ENCODE measurements at regions not wholly inside any gene's neighbourhood (a gene's known extent, or its start where the extent isn't known, plus 50 kb on each side); places are given as distances from the start of the nearest gene placed in this dataset.

DNA sequence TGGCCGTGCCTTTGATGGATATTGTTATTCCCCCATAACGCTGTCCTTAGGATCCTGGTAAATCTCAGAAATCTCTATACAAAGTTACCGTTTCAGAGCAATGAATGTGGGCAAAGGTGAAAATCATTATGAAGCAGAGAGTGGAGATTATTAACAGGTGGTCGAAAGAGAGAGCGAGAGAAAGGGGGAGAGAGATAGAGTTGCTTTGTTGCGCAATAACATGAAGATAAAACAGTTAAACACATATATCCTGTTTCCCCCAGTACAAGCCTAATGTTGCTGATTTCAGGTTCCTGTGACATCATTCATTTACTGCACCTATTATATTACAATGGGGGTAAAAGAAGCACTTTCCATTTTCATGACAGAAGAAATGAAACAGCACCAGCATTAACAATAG is 535.4 kb upstream of the RBFOX1 start:
- ChIA-PET CTCF (no interaction called here), POLR2A (no interaction called here)
- H3K4me3 ChIP-seq (ENCODE audit: low read depth, low read length), result no peak overlapping the region
- no peak for DNase-seq (ENCODE audit: low read depth)
- H3K27me3 ChIP-seq (ENCODE audit: control insufficient read depth, insufficient read depth, low read length), result no peaks in the 10 kb centered on the region
- TF ChIP-seq, protein P1, sequence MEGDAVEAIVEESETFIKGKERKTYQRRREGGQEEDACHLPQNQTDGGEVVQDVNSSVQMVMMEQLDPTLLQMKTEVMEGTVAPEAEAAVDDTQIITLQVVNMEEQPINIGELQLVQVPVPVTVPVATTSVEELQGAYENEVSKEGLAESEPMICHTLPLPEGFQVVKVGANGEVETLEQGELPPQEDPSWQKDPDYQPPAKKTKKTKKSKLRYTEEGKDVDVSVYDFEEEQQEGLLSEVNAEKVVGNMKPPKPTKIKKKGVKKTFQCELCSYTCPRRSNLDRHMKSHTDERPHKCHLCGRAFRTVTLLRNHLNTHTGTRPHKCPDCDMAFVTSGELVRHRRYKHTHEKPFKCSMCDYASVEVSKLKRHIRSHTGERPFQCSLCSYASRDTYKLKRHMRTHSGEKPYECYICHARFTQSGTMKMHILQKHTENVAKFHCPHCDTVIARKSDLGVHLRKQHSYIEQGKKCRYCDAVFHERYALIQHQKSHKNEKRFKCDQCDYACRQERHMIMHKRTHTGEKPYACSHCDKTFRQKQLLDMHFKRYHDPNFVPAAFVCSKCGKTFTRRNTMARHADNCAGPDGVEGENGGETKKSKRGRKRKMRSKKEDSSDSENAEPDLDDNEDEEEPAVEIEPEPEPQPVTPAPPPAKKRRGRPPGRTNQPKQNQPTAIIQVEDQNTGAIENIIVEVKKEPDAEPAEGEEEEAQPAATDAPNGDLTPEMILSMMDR (IDR thresholded peaks at IDR 0.05; ENCODE audit: insufficient read depth, low read depth, low read length), result no peak
- no peaks in the 10 kb centered on the region for H3K36me3 ChIP-seq (ENCODE audit: control insufficient read depth, insufficient read depth, low read length)

DNA sequence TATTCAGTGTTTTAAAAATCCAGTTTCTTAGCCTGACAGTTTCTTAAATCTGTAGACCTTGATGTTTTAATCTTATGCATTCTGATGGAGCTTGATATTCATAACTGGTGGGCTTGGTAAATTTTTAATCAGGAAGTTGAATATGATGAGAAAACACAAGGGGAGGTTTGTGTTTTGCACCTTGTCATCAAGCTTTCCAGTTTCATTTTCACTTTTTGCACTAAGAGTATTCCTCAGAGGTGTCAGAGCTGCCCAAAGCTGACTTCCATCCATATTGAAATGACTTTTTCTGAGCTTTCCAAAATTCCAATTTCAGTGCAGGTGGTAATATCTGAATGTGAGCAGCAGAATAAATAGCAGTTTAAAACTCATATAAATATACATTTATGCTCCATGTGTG is 555.0 kb upstream of the RBFOX1 start:
- TF ChIP-seq, protein P1 (IDR thresholded peaks at IDR 0.05; ENCODE audit: insufficient read depth, low read depth, low read length), result no peak
- ChIA-PET POLR2A (no interaction called here), CTCF (no interaction called here)
- Histone ChIP-seq H3K36me3 (ENCODE audit: control insufficient read depth, insufficient read depth, low read length) (no peaks in the 10 kb centered on the region), H3K4me3 (ENCODE audit: low read depth, low read length) (no peak overlapping the region), H3K27me3 (ENCODE audit: control insufficient read depth, insufficient read depth, low read length) (no peaks in the 10 kb centered on the region)
- DNase-seq (ENCODE audit: low read depth), result no peak

DNA sequence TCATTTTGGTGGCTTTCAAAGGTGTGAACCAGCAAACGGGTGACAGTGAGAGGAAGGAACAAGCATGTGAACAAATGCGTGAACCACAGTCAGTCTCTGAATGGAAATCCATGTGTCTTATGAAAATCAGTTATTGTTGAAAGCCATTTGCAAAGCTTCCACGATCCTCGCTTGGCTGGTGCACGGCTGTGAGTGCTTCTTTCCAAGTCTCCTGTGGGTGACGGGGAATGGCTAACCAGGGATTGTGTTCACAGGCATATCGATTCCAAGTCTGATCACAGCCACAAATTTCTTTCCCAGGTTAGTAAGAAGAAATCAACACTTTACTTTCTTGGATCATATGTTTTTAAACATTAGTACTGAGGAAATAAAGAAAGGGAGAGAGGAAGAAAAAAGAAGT is 556.9 kb upstream of the RBFOX1 start:
- ChIA-PET POLR2A (no interaction called here), CTCF (interaction anchor here (0.6 kb wide), 1 partner anchor 53 kb away, joined by 4 read pairs; no protein-coding TSS in a partner anchor)
- DNase-seq (ENCODE audit: low read depth), result no peak
- TF ChIP-seq, protein P1 (IDR thresholded peaks at IDR 0.05; ENCODE audit: insufficient read depth, low read depth, low read length), result no peak
- no peaks in the 10 kb centered on the region for H3K36me3 ChIP-seq (ENCODE audit: control insufficient read depth, insufficient read depth, low read length)
- H3K27me3 ChIP-seq (ENCODE audit: control insufficient read depth, insufficient read depth, low read length), result no peaks in the 10 kb centered on the region
- no peak overlapping the region for H3K4me3 ChIP-seq (ENCODE audit: low read depth, low read length)

DNA sequence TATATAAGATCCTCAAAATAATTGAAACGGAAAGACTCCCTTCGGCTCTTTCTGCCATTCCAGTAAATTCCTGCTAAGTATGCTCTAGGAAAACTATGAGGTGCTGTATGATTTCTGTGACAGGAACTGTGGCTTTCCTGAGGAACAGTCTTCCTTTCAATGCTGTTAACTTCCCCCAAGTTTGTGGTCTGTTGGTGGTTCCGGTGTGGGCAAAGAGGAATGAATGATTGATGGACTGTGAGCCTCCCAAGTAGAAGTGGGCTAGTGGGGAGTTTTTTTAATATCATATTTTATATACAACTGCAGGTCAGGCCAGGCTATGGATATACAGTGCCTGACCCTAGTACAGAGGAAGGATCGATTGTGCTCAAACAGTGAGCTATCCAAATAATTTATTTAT is 560.7 kb upstream of the RBFOX1 start:
- Histone ChIP-seq H3K36me3 (ENCODE audit: control insufficient read depth, insufficient read depth, low read length) (no peaks in the 10 kb centered on the region), H3K4me3 (ENCODE audit: low read depth, low read length) (no peak overlapping the region), H3K27me3 (ENCODE audit: control insufficient read depth, insufficient read depth, low read length) (no peaks in the 10 kb centered on the region)
- TF ChIP-seq, protein P1 (IDR thresholded peaks at IDR 0.05; ENCODE audit: insufficient read depth, low read depth, low read length), result no peak
- ChIA-PET CTCF (no interaction called here), POLR2A (no interaction called here)
- DNase-seq (ENCODE audit: low read depth), result no peak

DNA sequence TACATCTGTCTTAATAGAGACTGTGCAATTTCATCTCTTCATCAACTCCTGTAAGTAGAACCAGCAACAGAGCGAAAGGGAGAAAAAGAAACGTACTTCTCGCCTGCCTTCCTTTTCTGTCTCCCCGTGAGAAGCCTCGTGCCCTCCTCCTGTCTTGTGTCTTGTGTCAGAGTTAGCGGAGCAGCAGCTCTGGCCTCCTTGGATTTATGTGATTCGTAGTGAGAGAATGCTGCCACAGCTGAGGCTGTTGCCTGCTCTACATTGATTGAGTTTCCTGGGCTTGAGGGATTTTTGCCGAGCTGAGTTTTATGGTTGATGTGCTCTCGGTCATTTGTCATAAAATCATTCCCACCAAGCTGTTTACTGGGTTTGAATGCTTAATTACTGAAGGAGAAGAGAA is 579.1 kb upstream of the RBFOX1 start:
- H3K36me3 ChIP-seq (ENCODE audit: control insufficient read depth, insufficient read depth, low read length), result no peaks in the 10 kb centered on the region
- H3K27me3 ChIP-seq (ENCODE audit: control insufficient read depth, insufficient read depth, low read length), result no peaks in the 10 kb centered on the region
- POLR2A ChIA-PET, result no interaction called here
- CTCF ChIA-PET, result no interaction called here
- no peak overlapping the region for H3K4me3 ChIP-seq (ENCODE audit: low read depth, low read length)
- DNase-seq (ENCODE audit: low read depth), result no peak
- TF ChIP-seq, protein P1 (IDR thresholded peaks at IDR 0.05; ENCODE audit: insufficient read depth, low read depth, low read length), result no peak
